Ovary (tissue), 7 donors: ENCODE measurements at regions not wholly inside any gene's neighbourhood (a gene's known extent, or its start where the extent isn't known, plus 50 kb on each side); places are given as distances from the start of the nearest gene placed in this dataset.

Experiments used
- DNase-seq, 5 donors: peaks; one replicate each; pipeline ENCODE4 v3.0.0-alpha.2; 2019 to 2020
- H3K27ac ChIP-seq, 2 donors: fragments of 200-600 bp; one replicate each; pipeline versions ENCODE4 v1.5.1 to v1.8.0; 2019 to 2022
- H3K27me3 ChIP-seq: fragments of 200-600 bp; one replicate; pipeline ENCODE4 v1.8.0; 2022
- H3K36me3 ChIP-seq: fragments of 200-600 bp; sonication (generic); one replicate; pipeline ENCODE4 v1.5.1; 2019
- H3K4me1 ChIP-seq: one replicate; pipeline ENCODE4 v1.8.1; 2013; ENCODE audit warnings: mild to moderate bottlenecking, moderate library complexity; ENCODE audit not compliant: insufficient read depth
- H3K4me3 ChIP-seq: fragments of 200-600 bp; sonication (generic); one replicate; pipeline ENCODE4 v1.5.1; 2017
- H3K9me3 ChIP-seq, 2 donors: fragments of 200-600 bp in 1 of 2; sonication (generic) in 1 of 2; one replicate each; pipeline versions ENCODE4 v1.5.1 to v1.8.1; 2013 to 2019; ENCODE audit warnings: mild to moderate bottlenecking in 1 of 2, moderate library complexity in 1 of 2
- CTCF ChIP-seq, 3 donors: fragments of 450-650 bp in 2 of 3; fragments of 200-600 bp in 1 of 3; IDR thresholded peaks; one replicate each; pipeline versions ENCODE4 v1.5.1 to v1.8.0; 2016 to 2022; ENCODE audit warnings: antibody characterized with exemption in 3 of 3, mild to moderate bottlenecking in 1 of 3
- EP300 ChIP-seq: sonication (generic); formaldehyde crosslinking; IDR thresholded peaks from one replicate; pipeline ENCODE4 v1.6.1; 2017; ENCODE audit warnings: antibody characterized with exemption
- POLR2A ChIP-seq: fragments of 450-650 bp; IDR thresholded peaks from one replicate; pipeline ENCODE4 v1.6.1; 2017; ENCODE audit warnings: antibody characterized with exemption, mild to moderate bottlenecking, moderate library complexity
- WGBS, 3 donors: extraction: QIAGEN DNeasy Blood & Tissue Kit in 1 of 3; methylation state at CpG; one replicate each; pipeline versions ENCODE4 v1.1.5 to v1.1.7; 2013 to 2017; 5-methylcytosine and 5-hydroxymethylcytosine counted together
- intact Hi-C, 4 donors: fragments of 100-400 bp; cut with DNase I; formaldehyde crosslinking; loops; one replicate each; pipeline versions ENCODE4 v1.11.0 to v1.15.1; 2022 to 2023
- donor health status: DM: no; HTN: no; CAD: no; lungs with moderate emphysema.
- donor health status: DM: no; HTN: no; CAD: no.
- donor health status: Bipolar disorder and iron deficiency.
- donor health status: DM: no; HTN: no; CAD: no.
- donor health status: DM: yes; HTN: yes; CAD: no.

- Histone ChIP-seq H3K36me3 (no peaks in the 10 kb centered on the region), H3K4me1 (no peaks in the 10 kb centered on the region), H3K9me3 (no peaks in the 10 kb centered on the region), H3K27ac (no peak overlapping the region), H3K4me3 (no peak overlapping the region), H3K27me3 (no peaks in the 10 kb centered on the region)
- TF ChIP-seq CTCF (IDR thresholded peaks at IDR 0.05) = no peak
- TF ChIP-seq POLR2A = no peak
- TF ChIP-seq EP300 = no peak
- intact Hi-C loops = no loop called here
- DNase-seq = no peak
- WGBS, 3 donors = 66 to 76% (median 76%) methylated on average over 7 of the region's 7 CpGs
Measured at GRCh38 chr9:120001536-120001935, 578.4 kb downstream of the CDK5RAP2 start.

- 3 to 19% (median 13%) methylated on average over 2 of the region's 2 CpGs for WGBS, 3 donors
- H3K27me3 ChIP-seq = no peaks in the 10 kb centered on the region
- TF ChIP-seq CTCF (IDR thresholded peaks at IDR 0.05) = no peak
- no peak for TF ChIP-seq POLR2A
- no peak for TF ChIP-seq EP300
- H3K9me3 ChIP-seq = no peaks in the 10 kb centered on the region
- no peak overlapping the region for H3K4me3 ChIP-seq
- no peak overlapping the region for H3K27ac ChIP-seq
- intact Hi-C loops = no loop called here
- no peaks in the 10 kb centered on the region for H3K36me3 ChIP-seq
- no peaks in the 10 kb centered on the region for H3K4me1 ChIP-seq
- no peak for DNase-seq
Measured at GRCh38 chr9:119998614-119999013, 581.4 kb downstream of the CDK5RAP2 start.

GRCh38 chr9:119991797-119992196, 588.2 kb downstream of the CDK5RAP2 start:
- no peak for DNase-seq
- Histone ChIP-seq H3K4me3 (no peak overlapping the region), H3K4me1 (no peaks in the 10 kb centered on the region), H3K36me3 (no peaks in the 10 kb centered on the region), H3K27me3 (no peaks in the 10 kb centered on the region), H3K27ac (no peak overlapping the region), H3K9me3 (no peaks in the 10 kb centered on the region)
- no peak for TF ChIP-seq POLR2A
- intact Hi-C loops = no loop called here
- 71 to 79% (median 73%) methylated on average over 4 of the region's 4 CpGs for WGBS, 3 donors

- Histone ChIP-seq H3K27ac (no peak overlapping the region), H3K4me3 (no peak overlapping the region), H3K4me1 (no peaks in the 10 kb centered on the region), H3K9me3 (no peaks in the 10 kb centered on the region), H3K36me3 (no peaks in the 10 kb centered on the region), H3K27me3 (no peaks in the 10 kb centered on the region)
- WGBS, 3 donors = 56 to 75% (median 67%) methylated on average over 11 of the region's 11 CpGs
- no peak for DNase-seq
- intact Hi-C loops = no loop called here
- TF ChIP-seq POLR2A = no peak
- no peak for TF ChIP-seq EP300
- TF ChIP-seq CTCF (IDR thresholded peaks at IDR 0.05) = no peak
Measured at GRCh38 chr9:119986713-119987112, 593.3 kb downstream of the CDK5RAP2 start.

- Histone ChIP-seq H3K4me3 (no peak overlapping the region), H3K4me1 (no peaks in the 10 kb centered on the region), H3K27ac (no peak overlapping the region), H3K9me3 (no peaks in the 10 kb centered on the region), H3K27me3 (no peaks in the 10 kb centered on the region), H3K36me3 (no peaks in the 10 kb centered on the region)
- TF ChIP-seq POLR2A (no peak), EP300 (no peak), CTCF (IDR thresholded peaks at IDR 0.05) (no peak)
- intact Hi-C loops = no loop called here
- no peak for DNase-seq
- WGBS, 3 donors = 26 to 45% (median 28%) methylated on average over 4 of the region's 4 CpGs
Measured at GRCh38 chr9:119986205-119986604, 593.8 kb downstream of the CDK5RAP2 start.
